GM12874 (cell line): ENCODE measurements at regions not wholly inside any gene's neighbourhood (a gene's known extent, or its start where the extent isn't known, plus 50 kb on each side); places are given as distances from the start of the nearest gene placed in this dataset.

ENCODE experiments used
- CTCF ChIP-seq: IDR thresholded peaks from 2 replicates; pipeline ENCODE4 v1.5.1; 2011; ENCODE audit warnings: low read depth, mild to moderate bottlenecking, control low read depth, low read length, moderate library complexity; ENCODE audit not compliant: insufficient read depth

- no peak for TF ChIP-seq CTCF
These were observed 900.7 kb upstream of the SOX11 start for GRCh38 chr2:4791488-4791887.

GRCh38 chr2:4792126-4792525, 900.1 kb upstream of the SOX11 start:
- TF ChIP-seq CTCF: no peak

- TF ChIP-seq CTCF: no peak
These were observed 888.8 kb upstream of the SOX11 start for GRCh38 chr2:4803396-4803795.

- no peak for TF ChIP-seq CTCF
These were observed 864.3 kb upstream of the SOX11 start for GRCh38 chr2:4827836-4828235.

- no peak for TF ChIP-seq CTCF
These were observed 863.4 kb upstream of the SOX11 start for GRCh38 chr2:4828682-4829374.

- no peak for TF ChIP-seq CTCF
These were observed 860.4 kb upstream of the SOX11 start for GRCh38 chr2:4831751-4832150.

- no peak for TF ChIP-seq CTCF
These were observed 859.5 kb upstream of the SOX11 start for GRCh38 chr2:4832642-4833041.
